PC-3 (cell line): ENCODE measurements at regions not wholly inside any gene's neighbourhood (a gene's known extent, or its start where the extent isn't known, plus 50 kb on each side); places are given as distances from the start of the nearest gene placed in this dataset.

Source experiments
- ATAC-seq: fragments of 200-7000 bp; cut with Tn5 transposase; 2 replicates; pipeline ENCODE4 v1.9.1; 2020; ENCODE audit warnings: mild to moderate bottlenecking, moderate library complexity
- BruUV-seq: library from RNA; stranded (reverse); fragments of 400-500 nt; replicated peaks from 2 replicates; lab custom pipeline; 2021; lab: Mats Ljungman, UMichigan
- CTCF ChIA-PET: fragments of 300-600 bp; sonication (Branson Sonifier 250); formaldehyde crosslinking; loops from one replicate; lab custom pipeline; 2022; ENCODE audit warnings: antibody characterized with exemption; lab: Charles Lee
- POLR2A ChIA-PET: fragments of 300-600 bp; sonication (Branson Sonifier 250); formaldehyde crosslinking; loops from one replicate; lab custom pipeline; 2022; ENCODE audit warnings: antibody characterized with exemption; ENCODE audit not compliant: unreplicated experiment; lab: Charles Lee
- DNase-seq: peaks from one replicate; pipeline ENCODE4 v3.0.0-alpha.2; 2015
- H2AFZ ChIP-seq: fragments of 300-600 bp; sonication (generic); 2 replicates; pipeline ENCODE4 v1.6.0; 2016; ENCODE audit warnings: antibody characterized with exemption, low read length
- H3F3A ChIP-seq: fragments of 300-600 bp; sonication (generic); one replicate; pipeline ENCODE4 v1.6.0; 2017; ENCODE audit warnings: antibody characterized with exemption, low read length, control low read depth, mild to moderate bottlenecking; ENCODE audit not compliant: unreplicated experiment
- H3K27ac ChIP-seq: fragments of 300-600 bp; sonication (generic); 2 replicates; pipeline ENCODE4 v1.5.1; 2016; ENCODE audit warnings: mild to moderate bottlenecking, low read length
- H3K27me3 ChIP-seq: fragments of 300-600 bp; sonication (generic); 2 replicates; pipeline ENCODE4 v1.6.1; 2016; ENCODE audit warnings: low read length, mixed read lengths
- H3K36me3 ChIP-seq: fragments of 300-600 bp; sonication (generic); 2 replicates; pipeline ENCODE4 v1.6.1; 2016; ENCODE audit warnings: low read depth, mixed run types, low read length, mixed read lengths
- H3K4me1 ChIP-seq: fragments of 300-600 bp; sonication (generic); 2 replicates; pipeline ENCODE4 v1.5.1; 2016; ENCODE audit warnings: low read length; ENCODE audit not compliant: insufficient read depth
- H3K4me2 ChIP-seq: fragments of 300-600 bp; sonication (generic); 2 replicates; pipeline ENCODE4 v1.6.0; 2016; ENCODE audit warnings: low read length
- H3K4me3 ChIP-seq: fragments of 300-600 bp; sonication (generic); 2 replicates; pipeline ENCODE4 v1.5.1; 2016; ENCODE audit warnings: mild to moderate bottlenecking, low read length, mixed read lengths
- H3K79me2 ChIP-seq: fragments of 300-600 bp; sonication (generic); 2 replicates; pipeline ENCODE4 v1.6.1; 2017; ENCODE audit warnings: low read length, mixed read lengths
- H3K9ac ChIP-seq: fragments of 300-600 bp; sonication (generic); 2 replicates; pipeline ENCODE4 v1.6.0; 2016; ENCODE audit warnings: mild to moderate bottlenecking, low read length
- H3K9me2 ChIP-seq: fragments of 300-600 bp; sonication (generic); replicated peaks from 2 replicates; pipeline ENCODE4 v1.6.1; 2016; ENCODE audit warnings: mixed run types, low read length, mixed read lengths
- H3K9me3 ChIP-seq: fragments of 300-600 bp; sonication (generic); 2 replicates; pipeline ENCODE4 v1.6.1; 2016; ENCODE audit warnings: low read length, mixed read lengths
- H4K20me1 ChIP-seq: fragments of 300-600 bp; sonication (generic); 2 replicates; pipeline ENCODE4 v1.6.1; 2016; ENCODE audit warnings: low read length, mixed read lengths
- EZH2 ChIP-seq: fragments of 300-600 bp; sonication (generic); IDR thresholded peaks from one replicate; pipeline ENCODE4 v1.6.1; 2017; ENCODE audit warnings: antibody characterized with exemption, mild to moderate bottlenecking, low read length; ENCODE audit not compliant: unreplicated experiment
- EZH2phosphoT487 ChIP-seq: fragments of 300-600 bp; sonication (generic); IDR thresholded peaks from 2 replicates; pipeline ENCODE4 v1.6.1; 2018; ENCODE audit warnings: mild to moderate bottlenecking, antibody characterized with exemption, low read length, borderline replicate concordance
- intact Hi-C: fragments of 100-400 bp; cut with micrococcal nuclease; formaldehyde crosslinking; loops from 2 replicates; pipeline ENCODE4 v1.9.0; 2023
- TF ChIP-seq, protein P1 (sequence below): fragments of 300-600 bp; sonication (generic); conservative IDR thresholded peaks from 2 replicates; pipeline ENCODE4 v1.5.1; 2017; ENCODE audit warnings: antibody characterized with exemption, low read depth, mild to moderate bottlenecking, low read length

DNA sequence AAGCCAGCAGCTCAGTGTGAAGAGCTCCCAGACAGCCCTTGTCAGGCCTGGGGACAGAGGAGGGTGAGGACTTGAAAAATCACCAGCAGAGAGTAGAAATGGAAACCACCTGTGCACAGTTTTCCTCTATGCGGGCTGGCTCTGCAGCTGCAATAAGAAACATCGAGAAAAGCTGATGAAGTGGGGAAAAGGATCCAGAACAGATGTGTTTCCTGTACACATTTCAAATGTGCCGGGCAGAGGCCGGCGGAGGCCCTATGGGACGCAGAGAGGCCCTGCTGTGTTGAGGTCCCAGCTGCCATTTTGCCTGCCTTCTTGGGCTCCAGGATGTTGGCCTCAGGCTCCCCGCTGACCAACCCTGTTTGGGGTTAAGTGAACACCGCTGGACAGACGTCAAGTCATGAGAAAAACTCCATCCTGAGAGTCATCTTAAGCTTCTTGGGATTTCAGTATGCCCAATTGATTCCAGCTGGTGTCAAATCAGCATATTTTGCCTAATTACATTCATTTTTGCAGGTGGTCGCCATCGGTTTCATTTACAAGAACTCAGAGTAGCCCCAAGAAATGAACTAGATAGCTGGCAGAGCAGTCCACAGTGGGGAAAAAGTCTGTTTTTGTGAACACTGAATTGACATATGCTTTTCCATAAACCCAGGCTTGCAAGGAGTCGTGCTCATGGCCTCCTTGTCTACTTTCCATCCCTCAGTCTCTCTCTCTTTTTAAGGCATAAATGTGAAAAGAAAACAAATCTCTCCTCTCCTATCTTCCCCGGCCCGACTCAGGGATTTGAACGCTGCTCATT is 150.4 kb upstream of the PHACTR3 start:
- Histone ChIP-seq H3K36me3 (no peaks in the 10 kb centered on the region), H3K9me3 (no peaks in the 10 kb centered on the region), H3K4me2 (no peak overlapping the region), H3K9ac (no peak overlapping the region), H3K79me2 (no peaks in the 10 kb centered on the region), H3K9me2 (no peaks in the 10 kb centered on the region), H3K4me1 (no peaks in the 10 kb centered on the region), H3F3A (no peaks in the 10 kb centered on the region), H3K27me3 (peaks cover 53% of the 10 kb centered on the region), H3K27ac (no peak overlapping the region), H3K4me3 (no peak overlapping the region), H4K20me1 (no peaks in the 10 kb centered on the region), H2AFZ (no peak overlapping the region)
- no peak for ATAC-seq
- intact Hi-C loops, result no loop called here
- ChIA-PET POLR2A (no interaction called here), CTCF (no interaction called here)
- DNase-seq, result no peak
- TF ChIP-seq, protein P1, sequence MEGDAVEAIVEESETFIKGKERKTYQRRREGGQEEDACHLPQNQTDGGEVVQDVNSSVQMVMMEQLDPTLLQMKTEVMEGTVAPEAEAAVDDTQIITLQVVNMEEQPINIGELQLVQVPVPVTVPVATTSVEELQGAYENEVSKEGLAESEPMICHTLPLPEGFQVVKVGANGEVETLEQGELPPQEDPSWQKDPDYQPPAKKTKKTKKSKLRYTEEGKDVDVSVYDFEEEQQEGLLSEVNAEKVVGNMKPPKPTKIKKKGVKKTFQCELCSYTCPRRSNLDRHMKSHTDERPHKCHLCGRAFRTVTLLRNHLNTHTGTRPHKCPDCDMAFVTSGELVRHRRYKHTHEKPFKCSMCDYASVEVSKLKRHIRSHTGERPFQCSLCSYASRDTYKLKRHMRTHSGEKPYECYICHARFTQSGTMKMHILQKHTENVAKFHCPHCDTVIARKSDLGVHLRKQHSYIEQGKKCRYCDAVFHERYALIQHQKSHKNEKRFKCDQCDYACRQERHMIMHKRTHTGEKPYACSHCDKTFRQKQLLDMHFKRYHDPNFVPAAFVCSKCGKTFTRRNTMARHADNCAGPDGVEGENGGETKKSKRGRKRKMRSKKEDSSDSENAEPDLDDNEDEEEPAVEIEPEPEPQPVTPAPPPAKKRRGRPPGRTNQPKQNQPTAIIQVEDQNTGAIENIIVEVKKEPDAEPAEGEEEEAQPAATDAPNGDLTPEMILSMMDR, result no peak
- no TSS peak for BruUV-seq

- H3K27me3 ChIP-seq, result peaks cover 48% of the 10 kb centered on the region
- H3K27ac ChIP-seq, result no peak overlapping the region
- CTCF ChIA-PET, result interaction anchor here (0.7 to 1.0 kb wide), 5 partner anchors 18 to 1222 kb away, joined by 3 to 11 read pairs (median 3); no protein-coding TSS in a partner anchor
Observed at GRCh38 chr20:59455402-59456341, 148.7 kb upstream of the PHACTR3 start.

More at GRCh38 chr20:59455402-59456341, 148.7 kb upstream of the PHACTR3 start:
- H3F3A ChIP-seq, result no peaks in the 10 kb centered on the region
- no peaks in the 10 kb centered on the region for H4K20me1 ChIP-seq
- H3K79me2 ChIP-seq, result no peaks in the 10 kb centered on the region
- no TSS peak for BruUV-seq
- no peaks in the 10 kb centered on the region for H3K36me3 ChIP-seq
- H3K4me2 ChIP-seq, result peak overlapping the region; percentile 29; the same call in 1 of the 2 replicates
- no peaks in the 10 kb centered on the region for H3K4me1 ChIP-seq
- peak; percentile 48 for DNase-seq
- TF ChIP-seq, protein P1, result peak; percentile 83
- no peak for TF ChIP-seq EZH2phosphoT487
- no peak for TF ChIP-seq EZH2
- H3K4me3 ChIP-seq, result no peak overlapping the region
- no peaks in the 10 kb centered on the region for H3K9me2 ChIP-seq
- intact Hi-C loops, result loop anchor here (1.0 kb wide), 2 partner anchors 367 to 585 kb away; no protein-coding TSS in a partner anchor
- no peaks in the 10 kb centered on the region for H3K9me3 ChIP-seq
- H2AFZ ChIP-seq, result peak overlapping the region; percentile 65
- no peak overlapping the region for H3K9ac ChIP-seq
- POLR2A ChIA-PET, result no interaction called here
- ATAC-seq, result peak; percentile 69
